Heart left ventricle (tissue), 13 donors: ENCODE measurements at regions not wholly inside any gene's neighbourhood (a gene's known extent, or its start where the extent isn't known, plus 50 kb on each side); places are given as distances from the start of the nearest gene placed in this dataset.

ENCODE experiments used
- POLR2A ChIP-seq, 2 donors: fragments of 450-650 bp; IDR thresholded peaks; one replicate each; pipeline ENCODE4 v1.6.1; 2017; ENCODE audit warnings: antibody characterized with exemption in 2 of 2, mild to moderate bottlenecking in 2 of 2, moderate library complexity in 2 of 2
- TF ChIP-seq, protein P1 (sequence below), 12 donors: fragments of 200-600 bp; sonication (generic) in 4 of 12; IDR thresholded peaks; one replicate each; pipeline versions ENCODE4 v1.5.0 to v1.8.0; 2018 to 2022; ENCODE audit warnings: antibody characterized with exemption in 12 of 12, mild to moderate bottlenecking in 5 of 12
- donor health status: ischemic (EF 13 %, LVEDD 7.1; RV severe dilation, severe dysfunction).
- donor health status: DM: no; HTN: yes; CAD: no.
- donor health status: DM: no; HTN: no; CAD: no.
- donor health status: ischemic (EF 25% LVEDD 6.9; RV normal size, moderate dysfunction).
- donor health status: ischemic (EF 25% LVEDD 5.7; RV mildly dilated, moderate dysfunction).
- donor health status: ischemic (EF 35%, LVEDD 5.7; RV mildly dilated, moderate dysfunction).
- donor health status: nonischemic (EF 11% LVEDD 7.7; RV severe dilation, severe dysfunction).
- donor health status: DM: yes; HTN: yes; CAD: no.
- donor health status: PGD.
- donor health status: ischemic (EF 29% LVEDD 5.4; RV normal size, mild dysfunction).
- donor health status: nonischemic (EF 23%, LVEDD 6.1; RV moderate dilation, normal function).

DNA sequence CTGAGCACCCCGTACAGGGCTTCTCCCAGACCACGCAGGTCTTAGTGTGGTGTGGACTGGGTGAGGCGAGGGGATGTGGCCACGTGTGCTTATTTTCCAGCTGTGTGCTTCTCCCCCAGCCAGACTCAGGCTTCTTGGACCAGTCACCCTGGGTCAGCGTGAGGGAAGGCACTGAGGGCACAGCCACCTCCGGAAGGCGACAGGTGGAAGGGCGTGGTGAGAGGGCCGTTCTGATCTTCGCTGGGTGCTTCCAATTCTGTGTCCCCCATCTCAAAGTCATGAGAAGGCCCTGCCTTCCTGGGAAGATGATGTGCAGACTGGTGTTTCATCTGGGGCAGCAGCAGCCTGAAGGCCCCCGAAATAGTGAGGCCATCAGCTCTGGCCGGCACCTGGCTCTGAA lies 169.7 kb upstream of the MYCN start:
- TF ChIP-seq, protein P1, sequence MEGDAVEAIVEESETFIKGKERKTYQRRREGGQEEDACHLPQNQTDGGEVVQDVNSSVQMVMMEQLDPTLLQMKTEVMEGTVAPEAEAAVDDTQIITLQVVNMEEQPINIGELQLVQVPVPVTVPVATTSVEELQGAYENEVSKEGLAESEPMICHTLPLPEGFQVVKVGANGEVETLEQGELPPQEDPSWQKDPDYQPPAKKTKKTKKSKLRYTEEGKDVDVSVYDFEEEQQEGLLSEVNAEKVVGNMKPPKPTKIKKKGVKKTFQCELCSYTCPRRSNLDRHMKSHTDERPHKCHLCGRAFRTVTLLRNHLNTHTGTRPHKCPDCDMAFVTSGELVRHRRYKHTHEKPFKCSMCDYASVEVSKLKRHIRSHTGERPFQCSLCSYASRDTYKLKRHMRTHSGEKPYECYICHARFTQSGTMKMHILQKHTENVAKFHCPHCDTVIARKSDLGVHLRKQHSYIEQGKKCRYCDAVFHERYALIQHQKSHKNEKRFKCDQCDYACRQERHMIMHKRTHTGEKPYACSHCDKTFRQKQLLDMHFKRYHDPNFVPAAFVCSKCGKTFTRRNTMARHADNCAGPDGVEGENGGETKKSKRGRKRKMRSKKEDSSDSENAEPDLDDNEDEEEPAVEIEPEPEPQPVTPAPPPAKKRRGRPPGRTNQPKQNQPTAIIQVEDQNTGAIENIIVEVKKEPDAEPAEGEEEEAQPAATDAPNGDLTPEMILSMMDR (IDR thresholded peaks at IDR 0.05): no peak
- TF ChIP-seq POLR2A (IDR thresholded peaks at IDR 0.05): no peak
